Activated CD4-positive, alpha-beta T cell treated with anti-CD3 and anti-CD28 coated beads, Interleukin-2, Interleukin-6, amounts not matched to agents 100 ng/mL and 50 ng/mL, durations not matched to agents 16 hours and 8 hours (primary cell): ENCODE measurements at regions not wholly inside any gene's neighbourhood (a gene's known extent, or its start where the extent isn't known, plus 50 kb on each side); places are given as distances from the start of the nearest gene placed in this dataset.
"Not testable (repeated sequence)": the region's sequence is repeated elsewhere in the genome, so short reads cannot be mapped to it uniquely, and the experiment has no call there.

Experiments
- DNase-seq: peaks from one replicate; pipeline ENCODE4 v3.0.0-alpha.2; 2020

DNA sequence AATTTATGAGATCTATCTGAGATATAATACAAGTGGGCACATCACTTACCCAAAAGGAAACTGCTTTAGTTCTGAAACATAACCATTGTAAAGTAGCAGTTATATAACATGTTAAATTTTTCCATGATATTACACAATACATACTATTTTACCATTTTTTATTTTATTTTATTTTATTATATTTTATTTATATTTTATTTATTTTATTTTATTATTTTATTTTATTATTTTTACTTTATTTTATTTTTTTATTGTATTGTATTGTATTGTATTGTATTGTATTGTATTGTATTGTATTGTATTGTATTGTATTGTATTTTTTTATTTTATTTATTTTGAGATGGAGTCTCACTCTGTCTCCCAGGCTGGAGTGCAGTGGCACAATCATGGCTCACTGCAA is 1095.9 kb downstream of the SUCLG1 start:
- not testable (repeated sequence) for DNase-seq

DNA sequence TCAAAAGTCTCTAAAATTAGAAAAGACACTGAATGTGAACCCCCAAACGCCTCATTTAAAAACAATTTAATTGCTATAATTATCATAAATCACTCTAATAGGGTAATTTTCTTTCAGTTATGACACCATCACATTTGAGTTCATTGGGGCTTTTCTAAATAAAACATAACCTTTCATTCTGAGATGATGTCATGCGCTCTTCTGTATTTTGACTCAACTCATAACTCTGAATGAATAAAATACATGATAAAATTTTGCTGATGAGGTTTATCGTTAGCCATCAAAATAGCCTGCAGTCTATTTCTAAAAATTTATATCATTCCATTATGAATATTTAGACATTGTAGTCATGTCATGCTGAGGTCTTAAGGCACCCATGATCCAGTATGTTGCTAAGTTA is 1099.7 kb downstream of the SUCLG1 start:
- DNase-seq = no peak

DNA sequence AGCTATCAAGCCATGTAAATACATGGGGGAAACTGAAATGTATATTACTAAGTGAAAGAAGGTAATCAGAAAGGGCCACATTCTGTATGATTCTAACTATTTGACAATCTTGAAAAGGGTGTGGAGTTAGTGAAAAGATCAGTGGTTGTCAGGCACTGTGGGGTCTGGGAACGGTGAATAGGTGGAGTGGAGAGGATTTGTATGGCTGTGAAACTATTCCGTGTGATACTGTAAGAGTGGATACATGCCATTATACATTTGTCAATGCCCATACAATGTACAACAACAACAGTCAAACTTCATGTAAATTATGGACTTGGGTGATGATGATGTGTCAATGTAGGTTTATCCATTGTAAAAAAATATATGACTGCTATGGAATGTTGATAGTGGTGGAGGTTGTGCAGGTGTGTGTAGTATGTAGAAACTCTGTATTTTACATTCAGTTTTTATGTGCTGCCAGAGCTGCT is 1116.2 kb downstream of the SUCLG1 start:
- DNase-seq = no peak

DNA sequence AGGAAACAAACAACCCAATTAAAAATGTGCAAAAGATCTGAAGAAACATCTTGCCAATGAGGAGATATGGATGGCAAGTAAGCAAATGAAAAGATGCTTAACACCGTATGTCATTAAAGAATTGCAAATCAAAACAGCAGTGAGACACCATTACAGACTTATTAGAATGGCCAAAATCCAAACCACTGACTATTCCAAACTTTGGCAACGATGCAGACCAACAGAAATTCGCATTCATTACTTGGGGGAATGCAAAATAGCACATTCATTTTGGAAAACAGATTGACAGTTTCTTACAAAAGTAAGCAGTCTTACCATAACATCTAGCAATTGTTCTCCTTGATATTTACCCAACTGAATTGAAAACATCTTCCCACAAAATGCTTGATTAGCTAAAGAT is 1118.7 kb downstream of the SUCLG1 start:
- no peak for DNase-seq

DNA sequence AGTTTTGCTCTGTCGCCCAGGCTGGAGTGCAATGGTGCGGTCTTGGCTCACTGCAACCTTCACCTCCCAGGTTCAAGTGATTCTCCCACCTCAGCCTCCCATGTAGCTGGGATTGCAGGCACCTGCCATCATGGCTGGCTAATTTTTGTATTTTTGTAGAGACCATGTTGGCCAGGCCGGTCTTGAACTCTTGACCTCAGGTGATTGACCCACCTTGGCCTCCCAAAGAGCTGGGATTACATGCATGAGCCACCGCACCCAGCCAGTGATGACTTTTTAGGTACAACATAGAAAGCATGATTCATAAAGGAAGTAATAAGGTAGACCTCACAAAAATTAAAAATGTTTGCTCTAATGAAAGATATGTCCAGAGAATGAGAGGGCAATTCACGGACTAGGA is 1119.1 kb downstream of the SUCLG1 start:
- not testable (repeated sequence) for DNase-seq

DNA sequence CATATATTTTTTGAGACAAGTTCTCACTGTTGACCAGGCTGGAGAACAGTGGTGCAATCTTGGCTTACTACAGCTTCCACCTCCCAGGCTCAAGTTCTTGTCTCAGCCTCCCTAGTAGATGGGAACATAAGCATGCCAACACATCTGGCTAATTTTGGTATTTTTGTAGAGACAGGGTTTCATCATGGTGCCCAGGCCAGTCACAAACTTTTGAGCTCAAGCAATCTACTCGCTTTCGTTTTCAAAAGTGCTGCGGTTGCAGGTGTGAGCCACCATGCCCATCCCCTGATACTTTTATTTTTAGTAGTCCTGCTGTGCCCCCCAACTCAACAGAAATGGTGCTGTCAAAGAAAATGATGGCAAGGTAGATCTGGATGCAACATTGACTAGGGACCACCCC is 1127.3 kb downstream of the SUCLG1 start:
- DNase-seq = no peak

DNA sequence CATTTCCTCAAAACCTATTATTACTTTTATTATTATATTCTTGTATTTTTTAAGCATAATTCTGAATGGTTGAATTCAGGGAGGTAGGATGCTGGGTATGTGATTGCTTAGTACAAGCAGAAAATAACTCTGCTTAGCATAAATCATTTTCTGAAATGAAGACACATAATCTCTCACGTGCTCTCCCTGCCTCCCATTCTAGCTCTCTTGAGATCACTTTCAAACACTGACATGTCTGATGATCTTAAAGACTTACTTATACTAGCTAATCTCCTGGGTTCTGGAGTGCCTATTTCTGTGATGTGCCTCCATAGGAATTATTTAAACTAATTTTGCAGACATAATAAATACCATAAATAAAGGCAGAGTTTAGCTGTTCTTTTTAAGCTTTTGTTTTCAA is 1136.0 kb downstream of the SUCLG1 start:
- DNase-seq = no peak

DNA sequence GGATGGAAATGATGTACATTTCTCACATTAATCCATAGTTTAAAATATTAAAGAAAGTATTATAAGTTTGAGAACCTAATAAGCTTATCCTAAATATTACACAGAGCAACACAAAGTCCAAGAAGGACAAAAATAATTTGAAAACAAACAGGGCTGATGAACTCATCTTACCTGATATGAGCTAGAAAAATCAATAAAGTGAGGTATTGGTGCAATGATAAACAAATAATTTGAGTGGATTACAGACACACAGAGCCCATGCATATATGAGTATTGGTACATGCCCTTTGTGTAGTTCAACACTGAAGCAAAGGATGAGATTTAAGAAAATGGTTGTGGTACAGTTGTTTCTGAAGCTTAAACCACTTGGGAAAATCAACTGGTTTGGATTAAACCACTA is 1139.0 kb downstream of the SUCLG1 start:
- no peak for DNase-seq

DNA sequence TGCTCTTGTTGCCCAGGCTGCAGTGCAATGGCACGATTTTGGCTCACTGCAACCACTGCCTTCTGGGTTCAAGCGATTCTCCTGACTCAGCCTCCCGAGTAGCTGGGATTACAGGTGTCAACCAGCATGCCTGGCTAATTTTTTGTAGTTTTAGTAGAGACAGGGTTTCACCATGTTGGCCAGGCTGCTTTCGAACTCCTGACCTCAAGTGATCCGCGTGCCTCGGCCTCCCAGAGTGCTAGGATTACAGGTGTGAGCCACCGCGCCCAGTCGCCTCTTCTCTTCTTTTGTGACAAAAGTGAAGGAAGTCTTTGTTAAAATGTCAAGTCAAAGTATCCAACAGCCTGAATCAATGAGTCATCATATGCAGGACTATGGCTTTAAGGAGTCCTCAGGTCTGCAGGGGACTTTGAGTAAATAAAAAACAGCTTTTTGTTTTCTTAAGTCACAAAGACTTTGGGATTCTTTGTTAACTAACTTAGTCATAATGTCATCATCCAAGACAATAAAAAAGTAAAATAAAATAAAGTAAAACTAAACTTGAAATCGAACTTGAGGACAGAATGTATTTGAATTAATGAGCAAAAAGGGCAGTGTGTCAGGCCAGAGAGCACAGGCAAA is 1153.2 kb downstream of the SUCLG1 start:
- DNase-seq = no peak

DNA sequence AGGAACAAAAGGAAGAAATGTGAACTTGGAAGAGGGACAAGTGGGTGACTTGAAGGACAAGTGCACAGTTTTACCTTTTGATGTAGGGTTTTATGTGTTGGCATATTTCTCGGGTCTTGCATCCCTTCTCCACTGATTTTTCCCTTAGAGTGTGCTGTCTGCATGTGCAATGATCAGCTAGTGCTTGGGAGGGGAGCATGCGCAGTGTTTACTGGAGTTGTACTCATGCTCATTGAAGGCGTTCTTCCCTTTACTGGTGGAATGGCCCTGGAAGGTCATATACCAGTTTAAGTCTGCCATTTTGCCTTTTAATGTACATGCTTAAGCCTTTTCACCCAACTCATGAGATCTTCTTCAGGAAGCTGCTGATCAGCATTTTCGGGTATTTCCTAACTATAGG is 1168.0 kb downstream of the SUCLG1 start:
- no peak for DNase-seq

DNA sequence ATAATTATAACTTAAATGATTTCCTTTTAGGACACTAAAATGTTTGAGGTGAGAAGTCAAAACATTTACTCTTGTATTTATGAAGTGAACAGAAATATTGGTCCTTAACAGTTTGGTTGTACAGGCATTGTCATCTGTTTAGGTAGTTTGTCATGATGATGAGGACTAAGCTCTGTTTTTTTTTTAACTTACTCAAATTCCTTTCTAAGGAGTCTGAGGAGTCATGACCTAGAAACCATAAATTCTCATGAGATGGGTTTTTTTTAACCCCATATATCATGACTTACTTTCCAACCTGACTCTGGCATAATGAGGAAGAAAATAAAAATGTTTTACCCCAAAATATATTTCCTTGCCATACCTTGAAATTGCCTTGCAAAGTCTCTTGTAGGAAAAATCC is 1176.2 kb downstream of the SUCLG1 start:
- DNase-seq = no peak

DNA sequence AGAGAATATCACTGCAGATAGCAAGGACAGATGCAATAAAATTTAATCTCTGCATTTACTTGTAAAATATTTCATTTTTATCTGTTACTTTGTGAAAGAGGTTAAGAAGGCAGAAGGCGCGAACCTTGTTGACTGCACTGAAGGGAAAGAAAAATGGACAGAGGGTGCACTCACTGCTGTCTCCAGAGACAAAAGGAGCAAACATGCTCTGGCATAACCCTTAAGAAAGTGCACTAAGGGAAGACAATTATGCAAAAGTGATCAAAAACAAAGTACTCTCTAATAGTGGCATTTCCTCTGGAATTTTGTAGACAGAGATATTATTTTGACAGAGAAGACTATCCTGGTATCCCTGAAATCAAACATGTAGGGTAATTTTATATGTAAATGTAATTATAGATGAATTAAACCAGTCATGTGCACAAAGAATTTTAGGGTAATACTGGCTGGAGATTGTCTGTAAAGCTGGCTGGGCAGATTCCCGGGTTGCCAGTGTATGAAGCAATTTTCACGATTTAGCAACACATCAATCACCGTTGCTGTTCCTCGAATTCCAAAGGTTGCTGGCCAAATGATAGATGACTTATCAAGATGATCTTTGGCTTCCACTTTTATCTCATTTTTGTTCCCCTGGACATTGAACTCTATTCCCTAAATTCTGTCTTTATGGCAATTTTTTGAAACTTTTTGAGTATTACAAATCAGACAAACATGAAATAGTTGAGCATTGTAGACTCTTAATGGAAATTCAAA is 1176.9 kb downstream of the SUCLG1 start:
- DNase-seq = no peak

DNA sequence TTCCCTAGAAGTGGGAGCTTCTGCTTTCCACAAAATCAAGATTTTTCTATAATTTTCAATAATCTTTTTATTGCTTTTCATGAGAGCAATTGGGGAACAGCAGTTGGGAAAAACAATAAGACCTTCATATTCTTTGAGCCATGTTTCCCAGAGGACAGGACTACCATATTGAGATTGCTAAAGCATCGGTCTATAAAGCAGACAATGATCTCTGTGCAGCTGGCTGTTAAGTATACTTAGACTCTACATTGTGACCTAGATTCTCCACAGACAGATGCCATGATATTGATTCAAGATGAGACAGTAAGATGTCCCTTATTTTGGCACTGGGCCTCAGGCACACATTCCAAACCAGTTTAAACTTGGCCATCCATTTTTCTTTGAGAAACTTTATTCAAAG is 1178.7 kb downstream of the SUCLG1 start:
- no peak for DNase-seq

DNA sequence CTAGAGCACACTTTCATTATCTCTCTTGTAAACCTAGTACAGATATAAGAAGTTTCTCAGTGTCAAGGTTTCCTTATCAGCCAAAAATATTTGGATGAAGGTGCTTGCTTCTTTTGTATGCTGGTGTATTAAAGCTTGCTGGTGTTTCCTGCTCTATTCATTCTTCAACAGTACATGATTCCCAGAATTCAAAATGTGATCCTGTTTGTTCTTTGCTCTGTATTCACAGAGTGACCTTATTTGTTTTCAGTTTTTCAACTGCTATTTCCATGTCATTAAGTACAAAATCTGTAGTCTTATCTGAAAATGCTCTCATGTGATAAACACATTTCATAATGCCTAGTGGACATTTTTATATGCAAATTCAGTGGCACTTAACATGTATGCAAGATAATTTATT is 1185.8 kb downstream of the SUCLG1 start:
- no peak for DNase-seq

DNA sequence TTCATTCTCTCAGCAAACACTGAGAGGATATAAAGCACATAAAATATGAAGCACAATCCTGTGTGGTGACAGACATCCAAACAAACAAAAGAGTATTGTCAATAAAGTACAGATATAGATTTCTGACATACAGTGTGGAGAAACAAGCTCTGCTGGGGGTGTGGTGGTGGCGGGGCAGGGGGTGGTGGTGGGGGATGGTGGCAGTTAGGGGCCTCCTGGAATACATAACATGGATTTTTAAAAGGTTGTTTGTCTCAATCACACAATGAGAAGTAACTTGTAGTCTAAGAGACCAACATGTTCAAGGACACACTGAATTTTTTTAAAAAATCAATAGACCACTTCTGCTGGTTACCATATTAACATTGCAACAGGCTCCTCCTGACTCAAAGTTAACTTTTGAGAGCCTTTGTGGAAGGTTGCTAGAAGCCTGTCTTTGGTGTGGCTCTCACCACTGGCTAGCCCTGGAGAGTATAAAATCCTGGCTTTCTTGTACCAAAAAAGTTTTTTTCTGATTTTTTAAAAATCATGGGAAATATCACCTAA is 1197.4 kb downstream of the SUCLG1 start:
- no peak for DNase-seq

DNA sequence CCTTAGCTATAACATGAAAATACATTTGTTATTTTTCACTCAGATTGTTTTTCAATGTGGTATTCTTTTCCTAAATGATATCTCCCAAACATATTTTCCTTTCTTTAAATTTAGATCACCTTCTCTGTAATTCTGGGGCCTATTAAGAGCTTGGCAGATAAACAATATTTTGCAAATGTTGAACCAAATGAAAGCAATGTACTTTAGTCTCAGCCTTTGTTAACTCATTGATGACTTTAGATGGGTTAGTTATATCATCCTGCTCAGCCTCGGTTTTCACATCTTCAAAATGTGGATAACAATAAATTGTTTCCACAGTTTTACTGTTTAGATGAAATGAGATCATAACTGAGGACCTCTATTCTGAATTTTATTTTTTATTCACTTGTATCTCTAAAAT is 1205.2 kb downstream of the SUCLG1 start:
- no peak for DNase-seq

DNA sequence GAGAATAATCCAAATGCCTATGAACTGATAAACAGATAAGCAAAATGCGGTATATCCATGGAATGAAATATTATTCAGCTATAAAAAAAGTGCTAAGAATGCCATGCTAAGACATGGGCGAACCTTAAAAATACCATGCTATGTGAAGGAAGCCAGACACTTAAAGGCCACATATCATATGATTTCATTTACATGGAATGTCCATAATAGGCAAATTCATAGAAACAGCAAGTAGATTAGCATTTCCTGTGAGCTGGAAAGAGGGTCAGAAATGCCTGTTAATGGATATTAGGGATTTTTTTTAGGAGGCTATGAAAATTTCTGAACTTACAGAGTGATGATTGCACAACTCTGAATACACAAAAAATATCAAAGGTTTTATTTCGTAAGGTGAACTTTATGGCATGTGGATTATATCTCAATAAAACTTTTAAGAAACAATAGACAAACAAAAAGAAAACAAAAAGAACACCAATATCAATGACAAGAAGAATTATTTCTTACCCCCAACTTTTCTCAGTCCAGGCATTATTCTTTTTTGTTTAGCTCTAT is 1207.7 kb downstream of the SUCLG1 start:
- no peak for DNase-seq

DNA sequence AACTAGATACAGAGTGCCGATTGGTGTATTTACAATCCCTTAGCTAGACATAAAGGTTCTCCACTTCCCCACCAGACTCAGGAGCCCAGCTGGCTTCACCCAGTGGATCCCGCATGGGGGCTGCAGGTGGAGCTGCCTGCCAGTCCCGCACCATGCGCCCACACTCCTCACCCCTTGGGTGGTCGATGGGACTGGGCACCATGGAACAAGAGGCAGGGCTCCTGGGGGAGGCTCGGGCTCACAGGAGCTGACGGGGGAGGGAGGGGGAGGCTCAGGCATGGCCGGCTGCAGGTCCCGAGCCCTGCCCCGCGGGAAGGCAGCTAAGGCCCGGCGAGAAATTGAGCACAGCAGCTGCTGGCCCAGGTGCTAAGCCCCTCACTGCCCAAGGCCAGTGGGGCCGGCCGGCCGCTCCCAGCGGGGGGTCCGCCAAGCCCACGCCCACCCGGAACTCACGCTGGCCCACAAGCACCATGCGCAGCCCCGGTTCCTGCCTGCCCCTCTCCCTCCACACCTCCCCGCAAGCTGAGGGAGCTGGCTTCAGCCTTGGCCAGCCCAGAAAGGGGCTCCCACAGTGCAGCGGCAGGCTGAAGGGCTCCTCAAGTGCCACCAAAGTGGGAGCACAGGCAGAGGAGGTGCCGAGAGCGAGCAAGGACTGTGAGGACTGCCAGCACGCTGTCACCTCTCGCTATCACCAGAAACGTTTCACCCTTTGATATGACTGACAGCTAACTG is 1213.1 kb downstream of the SUCLG1 start:
- DNase-seq = not testable (repeated sequence)

DNA sequence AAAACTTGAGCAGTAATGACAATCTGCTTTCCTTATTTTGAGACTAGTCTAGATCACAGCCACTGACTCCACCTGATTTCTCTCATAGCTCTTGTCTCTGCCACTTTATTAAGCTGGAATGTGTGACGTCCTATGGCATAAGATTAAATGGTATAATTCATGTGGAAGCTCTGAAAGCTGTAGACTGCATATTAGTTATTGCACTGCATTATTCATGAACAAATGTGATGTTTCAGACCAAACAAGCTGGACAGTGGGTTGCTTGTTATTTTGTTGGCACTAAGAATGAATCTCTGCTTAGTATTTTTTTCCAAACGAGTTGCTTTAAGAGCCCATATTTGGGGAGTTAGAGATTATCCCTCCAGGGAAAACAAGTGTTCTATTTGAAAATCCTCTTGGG is 1218.5 kb downstream of the SUCLG1 start:
- DNase-seq = no peak

DNA sequence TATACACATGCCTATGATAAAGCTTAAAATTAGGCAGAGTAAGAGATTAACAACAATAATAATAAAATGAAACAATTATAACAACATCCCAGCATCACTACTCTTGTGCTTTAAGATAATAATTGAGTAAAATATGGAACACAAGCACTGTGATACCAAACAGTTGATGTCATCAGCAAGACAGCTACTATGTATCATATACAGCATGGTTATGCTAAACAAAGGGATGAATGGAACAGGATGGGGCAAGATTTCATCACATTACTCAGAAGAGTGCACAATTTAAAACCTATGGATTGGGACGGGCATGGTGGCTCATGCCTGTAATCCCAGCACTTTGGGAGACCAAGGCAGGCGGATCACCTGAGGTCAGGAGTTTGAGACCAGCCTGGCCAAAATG is 1221.0 kb downstream of the SUCLG1 start:
- DNase-seq = no peak

DNA sequence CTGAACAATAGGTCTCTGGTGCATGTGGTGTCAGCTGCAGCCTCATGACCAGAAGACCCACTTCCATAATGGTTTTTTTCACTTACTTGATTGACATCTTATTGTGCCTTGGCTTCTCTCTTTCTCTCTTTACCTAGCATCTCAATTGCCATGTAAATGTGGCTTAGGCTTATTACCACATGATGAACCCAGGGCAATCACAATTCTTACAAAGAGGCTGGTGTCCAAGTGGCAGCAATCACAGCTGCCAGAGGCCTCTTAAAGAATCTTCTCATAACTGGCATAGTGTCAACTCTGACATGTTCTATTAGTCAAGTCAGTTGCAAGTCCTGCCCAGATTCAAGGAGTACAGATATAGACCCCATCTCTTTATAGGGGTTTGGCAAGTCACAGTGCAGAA is 1224.8 kb downstream of the SUCLG1 start:
- DNase-seq = no peak

DNA sequence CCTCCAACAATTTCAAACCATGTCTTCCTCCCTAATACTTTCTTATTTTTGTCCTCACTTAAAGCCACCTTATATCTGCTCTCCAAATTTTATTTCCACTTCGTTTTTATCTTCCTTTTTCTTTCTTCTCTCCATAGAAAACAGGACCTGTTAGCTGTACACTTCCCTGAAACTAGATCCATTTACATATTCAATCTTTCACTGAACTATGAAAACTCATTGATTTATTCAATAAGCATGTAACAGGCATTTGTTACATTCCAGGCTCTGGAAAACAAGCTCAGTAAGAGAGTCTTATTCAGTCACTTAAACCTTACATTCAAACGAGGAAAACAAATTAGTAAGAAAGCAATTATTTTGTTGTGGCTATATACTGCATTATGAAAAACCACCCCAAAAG is 1225.3 kb downstream of the SUCLG1 start:
- DNase-seq = no peak

DNA sequence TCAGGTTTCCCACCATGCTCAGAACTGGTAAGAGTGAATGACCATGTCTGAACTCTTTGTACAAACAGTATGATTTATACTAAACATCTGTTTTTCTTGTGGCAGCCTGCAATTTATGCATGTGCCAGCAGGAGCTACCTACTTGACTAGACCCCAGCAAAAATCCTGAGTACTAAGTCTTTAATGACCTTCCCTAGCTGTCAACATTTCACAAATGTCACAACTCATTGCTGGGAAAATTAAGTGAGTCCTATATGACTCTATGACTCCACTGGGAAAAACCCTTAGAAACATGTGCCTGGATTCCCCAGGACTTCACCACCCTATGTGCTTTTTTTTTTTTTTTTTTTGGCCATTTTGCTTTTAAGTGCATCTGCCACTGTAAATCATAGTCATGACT is 1225.8 kb downstream of the SUCLG1 start:
- DNase-seq = no peak

DNA sequence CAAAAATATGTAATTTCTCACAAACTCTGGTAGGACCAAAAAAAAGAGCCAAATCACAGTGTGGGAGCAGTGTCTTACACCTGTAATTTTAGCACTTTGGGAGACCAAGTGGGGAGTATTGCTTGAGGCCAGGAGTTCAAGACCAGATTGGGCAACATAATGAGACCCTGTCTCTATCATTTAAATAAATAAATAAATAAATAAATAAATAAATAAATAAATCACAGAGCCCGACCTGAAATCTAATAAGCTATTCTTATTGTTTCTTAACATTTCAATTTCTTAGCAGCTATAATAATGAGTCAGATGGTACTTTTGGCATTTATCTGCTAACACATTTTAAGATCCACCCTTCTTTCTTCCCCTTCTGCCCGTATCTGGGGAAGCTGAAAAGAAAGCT is 1229.6 kb downstream of the SUCLG1 start:
- no peak for DNase-seq
